HepG2 (cell line): ENCODE measurements at regions not wholly inside any gene's neighbourhood (a gene's known extent, or its start where the extent isn't known, plus 50 kb on each side); places are given as distances from the start of the nearest gene placed in this dataset.

Experiments used
- ESRRA ChIP-seq: sonication (generic); formaldehyde crosslinking; IDR thresholded peaks from 2 replicates; pipeline ENCODE4 v1.5.1; 2020; ENCODE audit warnings: mild to moderate bottlenecking, low read depth, missing genetic modification reagents
- FOXM1 ChIP-seq: sonication (generic); formaldehyde crosslinking; IDR thresholded peaks from 2 replicates; pipeline ENCODE4 v1.5.0; 2020; ENCODE audit warnings: missing genetic modification reagents
- HOXA3 ChIP-seq: sonication (generic); formaldehyde crosslinking; IDR thresholded peaks from 2 replicates; pipeline ENCODE4 v1.5.0; 2020; ENCODE audit warnings: missing genetic modification reagents
- ZBTB37 ChIP-seq: sonication (generic); formaldehyde crosslinking; IDR thresholded peaks from 2 replicates; pipeline ENCODE4 v1.4.0; 2020; ENCODE audit warnings: mild to moderate bottlenecking, missing genetic modification reagents
- ZNF3 ChIP-seq: IDR thresholded peaks from 2 replicates; pipeline ENCODE4 v1.7.0; 2017; ENCODE audit warnings: inconsistent platforms

- TF ChIP-seq ZNF3 (CRISPR knock-in tag) (no peak), HOXA3 (CRISPR knock-in tag) (no peak), ZBTB37 (CRISPR knock-in tag) (no peak), FOXM1 (no peak), ESRRA (CRISPR knock-in tag) (no peak)
These were observed 63.4 kb upstream of the TMEM97 start for GRCh38 chr17:28255616-28256015.
